ENCODE measurements at regions not wholly inside any gene's neighbourhood (a gene's known extent, or its start where the extent isn't known, plus 50 kb on each side); places are given as distances from the start of the nearest gene placed in this dataset.

- no peak for DNase-seq (ENCODE audit: low spot score)
Observed at GRCh38 chr18:75800331-75800648, 372.8 kb upstream of the SMIM21 start.

- DNase-seq (ENCODE audit: low spot score) = no peak
Observed at GRCh38 chr18:75799449-75800330, 372.2 kb upstream of the SMIM21 start.

GRCh38 chr18:75797046-75797445, 369.5 kb upstream of the SMIM21 start:
- DNase-seq (ENCODE audit: low spot score) = no peak

- DNase-seq (ENCODE audit: low spot score) = no peak
Observed at GRCh38 chr18:75790796-75791195, 363.3 kb upstream of the SMIM21 start.

GRCh38 chr18:75790111-75790510, 362.6 kb upstream of the SMIM21 start:
- no peak for DNase-seq (ENCODE audit: low spot score)

- no peak for DNase-seq (ENCODE audit: low spot score)
Observed at GRCh38 chr18:75785834-75786233, 358.3 kb upstream of the SMIM21 start.

- DNase-seq (ENCODE audit: low spot score) = no peak
Observed at GRCh38 chr18:75785206-75785605, 357.7 kb upstream of the SMIM21 start.

- no peak for DNase-seq (ENCODE audit: low spot score)
Observed at GRCh38 chr18:75784390-75784789, 356.9 kb upstream of the SMIM21 start.

- no peak for DNase-seq (ENCODE audit: low spot score)
Observed at GRCh38 chr18:75783566-75784281, 356.2 kb upstream of the SMIM21 start.

- no peak for DNase-seq (ENCODE audit: low spot score)
Observed at GRCh38 chr18:75782826-75783225, 355.3 kb upstream of the SMIM21 start.

GRCh38 chr18:75782204-75782603, 354.7 kb upstream of the SMIM21 start:
- DNase-seq (ENCODE audit: low spot score) = no peak

GRCh38 chr18:75779910-75780309, 352.4 kb upstream of the SMIM21 start:
- no peak for DNase-seq (ENCODE audit: low spot score)

- DNase-seq (ENCODE audit: low spot score) = no peak
Observed at GRCh38 chr18:75779450-75779849, 351.9 kb upstream of the SMIM21 start.

GRCh38 chr18:75777630-75778029, 350.1 kb upstream of the SMIM21 start:
- DNase-seq (ENCODE audit: low spot score) = no peak

- no peak for DNase-seq (ENCODE audit: low spot score)
Observed at GRCh38 chr18:75775121-75775520, 347.6 kb upstream of the SMIM21 start.

- DNase-seq (ENCODE audit: low spot score) = no peak
Observed at GRCh38 chr18:75773618-75774017, 346.1 kb upstream of the SMIM21 start.

GRCh38 chr18:75762758-75763157, 335.3 kb upstream of the SMIM21 start:
- DNase-seq (ENCODE audit: low spot score) = no peak

- no peak for DNase-seq (ENCODE audit: low spot score)
Observed at GRCh38 chr18:75760208-75760607, 332.7 kb upstream of the SMIM21 start.

- DNase-seq (ENCODE audit: low spot score) = no peak
Observed at GRCh38 chr18:75757951-75758350, 330.4 kb upstream of the SMIM21 start.

- DNase-seq (ENCODE audit: low spot score) = no peak
Observed at GRCh38 chr18:75754433-75754832, 326.9 kb upstream of the SMIM21 start.

- no peak for DNase-seq (ENCODE audit: low spot score)
Observed at GRCh38 chr18:75753753-75754152, 326.2 kb upstream of the SMIM21 start.

- no peak for DNase-seq (ENCODE audit: low spot score)
Observed at GRCh38 chr18:75752740-75753263, 325.3 kb upstream of the SMIM21 start.

GRCh38 chr18:75745147-75745546, 317.6 kb upstream of the SMIM21 start:
- DNase-seq (ENCODE audit: low spot score) = no peak
